OCI-M2 (cell line): ENCODE measurements at regions not wholly inside any gene's neighbourhood (a gene's known extent, or its start where the extent isn't known, plus 50 kb on each side); places are given as distances from the start of the nearest gene placed in this dataset.

Source experiments
- DNase-seq: peaks from one replicate; lab custom pipeline; 2025; ENCODE audit not compliant: unreplicated experiment; lab: John Stamatoyannopoulos, UW

DNA sequence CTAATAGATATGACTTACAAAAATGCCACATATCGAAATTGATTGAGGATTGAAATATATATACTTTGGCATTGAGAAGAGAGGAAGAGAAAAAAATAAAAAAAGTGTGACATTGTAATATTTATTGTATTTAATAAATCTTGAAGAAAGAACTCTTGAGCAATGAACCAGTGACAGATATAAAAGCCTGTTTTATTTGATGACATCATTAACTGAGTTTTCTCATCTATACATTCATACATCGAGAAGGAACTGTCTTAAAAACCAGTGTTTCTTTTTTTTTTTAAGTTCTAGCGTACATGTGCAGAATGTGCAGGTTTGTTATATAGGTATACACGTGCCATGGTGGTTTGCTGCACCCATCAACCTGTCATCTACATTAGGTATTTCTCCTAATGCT is 368.2 kb downstream of the SNAPC1 start:
- no peak for DNase-seq

DNA sequence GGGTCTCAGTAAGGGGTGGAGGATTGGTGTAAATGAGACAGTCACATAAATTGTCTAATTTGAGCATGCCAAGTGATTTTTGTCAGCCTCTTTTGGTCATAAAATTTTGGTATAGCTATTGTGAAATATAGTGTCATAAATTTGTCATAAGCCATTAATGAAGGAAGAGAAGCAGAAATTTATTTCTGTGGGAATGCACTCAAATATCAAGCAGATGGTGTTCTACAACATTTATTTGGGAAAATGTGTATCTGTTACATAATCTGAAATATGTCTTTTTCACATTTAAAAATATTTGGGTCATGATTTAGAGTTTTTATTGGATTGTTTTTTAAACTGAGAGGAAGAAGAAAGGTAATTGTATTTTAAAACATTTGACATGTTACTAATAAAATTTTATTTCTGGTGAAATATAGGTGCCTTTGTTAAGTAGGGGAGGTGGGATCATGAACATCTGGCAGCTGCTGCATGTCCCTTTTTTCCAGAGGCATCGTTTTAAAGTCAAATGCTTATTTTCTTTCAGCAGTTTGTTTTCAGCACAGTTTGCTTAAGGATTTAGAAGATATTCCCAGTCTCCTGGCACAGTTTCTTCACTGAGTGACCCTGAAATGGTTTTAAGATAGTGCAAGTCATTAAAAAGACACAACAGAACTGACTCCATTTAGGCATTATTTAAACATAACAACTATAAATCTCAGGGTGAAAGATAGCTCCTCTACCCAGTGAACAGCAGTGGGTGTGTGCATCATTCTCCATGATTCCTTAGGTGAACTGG is 371.7 kb downstream of the SNAPC1 start:
- DNase-seq, result no peak

DNA sequence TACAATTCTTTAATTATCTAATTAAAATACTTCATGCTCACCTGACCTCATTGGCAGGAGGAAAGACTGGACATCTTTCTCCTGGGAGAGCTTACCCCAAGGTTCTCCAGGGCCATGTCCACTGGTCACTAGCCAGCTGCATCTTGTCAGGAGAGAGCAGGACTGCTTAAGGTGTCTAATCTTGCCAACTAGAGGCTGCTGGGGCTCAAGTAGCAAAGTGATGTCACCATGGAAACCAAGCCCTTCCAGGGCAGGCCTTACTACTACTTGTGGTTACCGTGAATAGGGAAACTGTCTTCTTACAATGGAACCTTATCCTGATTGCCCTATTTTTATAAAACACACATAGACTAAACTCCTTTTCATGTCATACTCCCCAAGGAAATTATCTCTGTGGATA is 376.4 kb downstream of the SNAPC1 start:
- DNase-seq, result no peak

GRCh38 chr14:62141139-62141538 is 378.9 kb downstream of the SNAPC1 start:
- no peak for DNase-seq

DNA sequence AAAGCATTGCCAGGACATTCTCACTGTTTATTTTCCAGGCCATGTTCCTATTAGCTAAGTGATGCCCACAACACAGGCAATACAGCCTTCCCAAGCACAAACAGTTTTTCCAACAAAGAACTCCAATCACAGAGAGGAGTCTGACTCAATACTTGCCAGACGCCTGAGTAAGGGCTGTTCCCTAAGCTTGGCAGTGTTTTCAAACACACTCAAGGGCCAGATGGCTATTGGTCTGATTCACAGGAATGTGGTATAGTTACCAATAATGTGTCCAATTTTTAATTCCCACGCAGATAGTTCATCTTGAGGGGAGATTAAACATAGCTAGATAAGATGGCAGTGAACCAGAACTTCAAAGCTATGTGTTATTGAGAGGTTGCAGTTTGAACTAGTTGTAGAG is 381.0 kb downstream of the SNAPC1 start:
- no peak for DNase-seq

DNA sequence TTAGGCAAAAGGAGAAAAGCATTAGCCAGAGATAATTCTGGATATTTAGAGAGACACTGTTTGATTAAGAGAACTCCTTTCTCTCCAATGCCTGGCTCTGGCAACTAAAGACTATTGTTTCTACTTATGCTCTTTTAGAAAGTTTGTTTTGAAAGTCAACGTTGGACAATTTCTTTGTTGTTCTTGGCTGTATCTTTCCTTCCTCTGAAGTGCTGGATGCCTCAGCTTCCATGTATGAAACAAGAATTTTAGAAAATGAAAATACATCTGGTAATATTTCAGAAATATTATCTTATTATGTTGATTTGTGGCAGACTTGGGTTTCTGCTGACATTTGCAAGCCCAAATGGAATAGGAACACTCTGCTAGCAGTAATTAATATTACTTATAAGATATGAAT is 382.6 kb downstream of the SNAPC1 start:
- DNase-seq, result no peak

DNA sequence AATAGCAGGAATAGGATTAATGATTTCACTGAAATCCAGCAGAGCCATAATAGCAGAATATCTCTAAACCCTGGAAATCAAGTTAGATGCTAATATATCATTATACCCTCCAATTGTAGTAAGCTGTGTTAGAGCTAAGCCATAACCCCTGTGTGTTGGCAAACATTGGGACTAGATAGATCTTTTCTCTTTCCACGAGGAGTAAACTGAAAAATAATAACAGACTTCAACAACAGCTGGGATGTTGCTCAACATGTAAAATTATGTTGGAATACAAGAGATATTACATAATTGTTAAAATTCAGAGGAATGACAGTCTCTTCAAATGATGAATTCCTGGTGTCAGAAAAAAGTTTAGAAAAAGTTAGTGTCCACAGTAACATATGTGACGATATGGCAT is 383.8 kb downstream of the SNAPC1 start:
- DNase-seq, result no peak

DNA sequence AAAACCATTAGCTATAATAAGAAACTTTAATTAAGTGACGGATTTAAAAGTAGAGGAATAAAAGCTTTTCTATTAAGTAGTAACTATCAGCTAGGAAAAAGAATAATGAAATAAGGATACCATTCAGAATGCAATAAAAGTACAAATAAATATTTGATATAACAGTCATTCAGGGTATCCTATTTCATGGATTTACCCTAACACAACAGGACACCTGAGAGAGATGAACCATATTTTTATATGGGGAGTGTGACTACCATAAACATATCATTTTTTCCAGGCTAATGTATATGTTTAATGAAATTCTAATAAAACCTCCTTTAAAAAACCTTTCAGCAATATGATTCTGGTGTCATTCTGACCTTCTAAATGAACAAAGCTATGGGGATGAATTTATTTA is 393.8 kb downstream of the SNAPC1 start:
- DNase-seq, result no peak

DNA sequence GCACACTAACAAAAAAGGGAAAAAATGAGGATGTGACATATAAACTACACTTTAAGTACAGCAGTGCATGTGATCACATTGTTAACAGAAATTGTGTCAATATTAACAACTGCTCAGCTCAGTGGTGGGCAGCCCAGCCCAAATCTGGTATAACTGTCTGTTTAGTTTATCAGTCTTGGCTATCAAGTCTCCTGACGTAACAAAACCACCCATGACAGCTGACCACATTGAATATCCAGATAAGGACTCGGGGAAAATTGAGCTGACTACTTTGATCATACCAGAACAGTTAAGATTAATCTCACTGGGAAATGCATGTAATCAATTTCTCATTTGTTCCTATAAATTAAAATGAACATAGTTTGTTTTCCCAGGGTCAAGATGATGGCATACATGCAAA is 396.6 kb downstream of the SNAPC1 start:
- no peak for DNase-seq

- no peak for DNase-seq
Measured at GRCh38 chr14:62159314-62159713, 397.1 kb downstream of the SNAPC1 start.

DNA sequence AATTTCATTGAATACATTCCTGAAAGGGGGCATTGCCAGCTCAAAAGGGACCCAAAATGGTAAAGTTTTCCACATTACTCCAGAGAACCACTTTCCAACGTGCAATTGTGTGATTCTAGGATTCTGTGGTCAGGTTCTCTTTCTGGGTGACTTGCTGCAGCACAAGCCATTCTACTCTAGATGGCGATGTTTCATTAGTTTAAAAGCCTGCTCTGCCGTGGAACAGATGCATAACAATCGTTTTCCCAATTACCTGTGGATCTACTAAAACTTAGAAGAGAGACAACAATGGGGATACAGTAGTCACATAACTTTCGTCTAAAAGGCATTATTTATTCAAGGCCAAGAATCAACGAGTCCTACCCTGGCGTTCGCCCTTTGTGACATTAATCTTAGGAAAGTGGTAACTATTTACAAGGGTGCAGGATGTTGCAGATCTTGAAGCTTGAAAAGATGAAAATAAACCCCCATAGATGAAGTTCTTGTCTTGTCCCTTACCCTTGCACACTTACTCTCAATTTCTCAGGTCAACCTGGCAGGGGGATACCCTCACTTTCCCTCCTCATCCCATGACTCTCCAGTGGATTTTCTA is 400.9 kb downstream of the SNAPC1 start:
- DNase-seq, result no peak

DNA sequence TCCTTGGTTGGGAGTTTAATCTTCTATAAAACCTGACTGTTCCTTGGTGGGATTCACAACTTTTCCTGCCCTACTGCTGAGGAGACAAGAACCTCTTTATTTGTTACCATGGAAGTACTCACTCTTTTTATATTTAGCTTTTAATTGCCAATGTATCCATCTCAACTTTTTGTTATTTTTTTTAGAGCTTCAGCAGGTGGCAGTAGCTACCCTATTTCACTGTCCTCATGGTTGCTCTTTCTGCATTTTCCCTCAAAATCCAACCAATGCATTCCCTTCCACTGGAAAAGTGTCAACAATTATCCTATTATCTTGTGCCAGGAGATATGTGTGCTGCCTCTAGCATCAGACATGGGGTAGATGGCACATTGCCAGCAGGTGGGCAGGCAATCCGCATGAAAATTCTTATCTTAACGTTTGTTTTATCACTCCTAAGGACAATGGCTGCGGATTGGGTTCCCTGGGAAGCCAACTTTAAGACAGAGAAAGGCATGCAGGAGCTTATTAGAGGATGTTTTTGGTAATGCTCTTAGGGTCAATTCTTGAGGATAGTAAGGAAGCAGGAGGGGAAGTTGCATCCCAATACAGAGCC is 406.4 kb downstream of the SNAPC1 start:
- DNase-seq, result no peak

DNA sequence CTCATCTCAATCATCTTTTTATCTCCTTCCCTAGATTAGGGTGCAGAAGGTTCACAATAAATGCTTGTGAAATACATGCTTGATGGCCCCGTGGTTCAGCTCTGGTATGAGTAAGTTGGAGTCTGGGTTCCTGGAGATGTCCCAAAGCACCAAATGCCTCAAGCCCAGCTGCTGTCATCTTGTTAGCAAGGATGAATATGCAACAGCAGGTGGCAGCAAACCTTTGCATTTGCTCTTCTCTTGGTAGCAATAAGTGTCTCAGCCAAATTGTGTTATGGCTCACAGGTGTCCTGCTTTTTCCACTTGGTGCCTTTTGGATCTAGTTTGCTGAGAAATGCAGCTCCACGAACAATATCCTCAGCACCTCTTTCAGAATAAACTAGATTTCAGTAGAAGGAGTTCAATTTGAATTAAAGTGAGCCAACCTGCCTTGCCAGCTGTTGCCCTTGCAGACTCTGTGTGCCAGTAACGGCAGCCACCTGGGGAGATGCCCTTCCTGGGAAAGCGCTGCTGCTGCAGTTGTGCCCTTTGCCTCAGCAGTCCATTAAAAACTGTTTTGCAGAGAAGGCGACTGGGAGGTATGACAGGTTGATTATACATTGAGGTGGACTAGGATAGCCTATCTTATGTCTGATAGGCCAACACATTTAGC is 417.3 kb downstream of the SNAPC1 start:
- DNase-seq, result no peak

DNA sequence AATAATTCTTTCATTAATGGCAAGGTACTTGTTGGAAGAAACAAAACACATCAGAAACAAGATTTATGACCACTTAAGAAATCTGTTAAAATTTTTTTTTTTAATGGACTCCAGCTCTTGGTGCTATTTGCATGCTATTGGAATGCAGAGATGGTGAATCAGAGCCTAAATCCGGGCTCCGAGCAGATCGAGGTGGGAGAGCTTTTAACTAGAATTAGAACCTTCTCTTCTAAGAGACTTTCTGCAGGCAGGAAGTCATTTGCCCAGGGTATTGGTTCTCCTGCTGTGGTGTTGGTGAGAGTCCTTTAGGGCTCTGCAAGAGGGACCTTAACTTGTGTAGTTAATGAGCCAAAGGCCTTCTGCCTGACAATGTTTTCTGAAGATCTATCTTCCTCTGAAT is 419.4 kb downstream of the SNAPC1 start:
- DNase-seq, result no peak

DNA sequence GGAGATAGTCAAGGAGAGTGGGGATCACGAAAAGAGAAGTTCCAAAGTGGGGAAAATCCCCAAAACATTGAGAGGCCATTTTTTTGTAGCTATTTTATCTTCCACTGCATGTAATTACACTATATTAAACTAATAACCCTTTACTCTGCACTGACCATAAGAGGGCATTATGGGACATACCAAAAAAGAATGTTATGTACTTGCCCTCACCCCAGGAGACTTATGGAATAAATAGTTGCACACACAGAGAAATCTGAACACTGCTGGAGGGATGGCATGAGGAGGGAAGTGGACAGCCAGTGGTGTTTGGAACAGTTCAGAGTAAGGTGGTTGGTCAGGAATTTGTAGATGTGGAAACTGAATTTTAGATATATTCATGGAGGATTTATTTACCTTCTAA is 422.9 kb downstream of the SNAPC1 start:
- DNase-seq, result no peak

DNA sequence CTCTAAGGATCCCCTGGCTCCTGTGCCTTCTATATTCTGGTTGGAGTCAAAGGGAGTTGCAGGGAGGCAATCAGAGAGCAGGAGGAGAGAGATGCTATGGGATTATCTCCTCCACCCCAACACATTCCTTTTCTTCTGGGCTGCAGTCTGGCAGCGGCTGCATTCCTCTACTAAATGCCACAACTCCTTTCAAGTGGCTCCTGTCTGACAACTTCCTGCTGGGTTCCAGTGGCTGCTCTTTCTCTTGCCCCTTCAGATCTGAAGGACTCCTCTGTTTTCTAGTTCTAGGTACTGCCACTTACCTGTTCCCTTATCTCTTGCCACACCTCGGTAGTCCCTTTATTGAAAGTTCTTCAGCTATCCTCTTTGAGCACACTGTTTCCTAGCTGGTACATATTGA is 425.0 kb downstream of the SNAPC1 start:
- no peak for DNase-seq

DNA sequence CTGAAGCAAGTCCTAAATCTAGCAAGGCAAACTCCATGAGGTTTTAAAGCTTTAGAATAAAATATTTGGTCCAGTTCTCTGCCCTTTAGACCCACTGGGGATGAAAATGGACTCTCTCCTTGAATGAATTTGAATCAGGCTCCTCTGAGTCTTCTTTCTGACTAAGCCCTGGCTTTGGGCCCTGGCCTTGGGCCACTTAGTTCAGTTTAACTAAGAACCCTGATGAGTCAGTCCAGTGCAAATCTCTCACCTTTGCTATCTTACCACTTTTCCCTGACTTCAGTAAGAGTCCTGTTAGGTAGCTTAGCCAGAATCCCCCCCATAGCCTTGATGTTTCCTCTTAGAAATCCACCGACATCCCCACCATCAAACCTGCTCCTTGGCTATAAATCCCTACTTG is 427.5 kb downstream of the SNAPC1 start:
- DNase-seq, result no peak

DNA sequence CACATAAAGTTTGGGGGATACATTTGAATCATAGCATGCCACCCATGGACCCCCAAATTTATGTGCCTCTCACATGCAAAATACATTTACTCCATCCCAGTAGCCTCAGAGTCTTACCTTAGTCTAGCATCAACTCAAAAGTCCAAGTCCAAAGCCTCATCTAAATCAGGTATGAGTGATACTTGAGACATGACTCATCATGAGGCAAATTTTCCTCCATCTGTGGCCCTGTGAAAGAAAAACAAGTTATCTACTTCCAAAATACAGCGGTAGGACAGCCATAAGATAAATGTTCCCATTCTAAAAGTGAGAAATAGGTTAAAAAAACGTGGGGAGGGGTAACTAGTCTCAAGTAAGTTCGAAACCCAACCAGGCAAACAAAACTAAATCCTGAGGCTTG is 444.2 kb downstream of the SNAPC1 start:
- DNase-seq, result no peak

- DNase-seq, result no peak
Measured at GRCh38 chr14:62209287-62209899, 447.2 kb downstream of the SNAPC1 start.

- DNase-seq, result no peak
Measured at GRCh38 chr14:62213516-62213915, 451.3 kb downstream of the SNAPC1 start.

DNA sequence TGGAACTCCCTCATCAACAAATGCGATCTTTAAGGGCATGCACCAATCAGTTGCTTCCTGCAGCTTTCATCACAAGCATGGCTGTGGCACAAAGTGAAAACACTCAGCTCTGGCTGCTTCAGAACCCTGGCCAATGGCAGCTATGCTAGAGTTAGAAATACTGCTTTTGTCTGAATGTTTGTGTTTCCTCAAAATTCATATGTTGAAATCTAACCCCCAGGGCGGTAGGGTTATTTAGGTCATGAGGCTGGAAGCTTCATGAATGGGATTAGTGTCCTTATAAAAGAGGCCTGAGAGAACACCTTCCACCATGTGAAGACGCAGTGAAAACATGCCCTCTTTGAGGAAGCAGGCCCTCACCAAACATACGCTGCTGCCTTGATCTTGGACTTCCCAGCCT is 453.9 kb downstream of the SNAPC1 start:
- no peak for DNase-seq

DNA sequence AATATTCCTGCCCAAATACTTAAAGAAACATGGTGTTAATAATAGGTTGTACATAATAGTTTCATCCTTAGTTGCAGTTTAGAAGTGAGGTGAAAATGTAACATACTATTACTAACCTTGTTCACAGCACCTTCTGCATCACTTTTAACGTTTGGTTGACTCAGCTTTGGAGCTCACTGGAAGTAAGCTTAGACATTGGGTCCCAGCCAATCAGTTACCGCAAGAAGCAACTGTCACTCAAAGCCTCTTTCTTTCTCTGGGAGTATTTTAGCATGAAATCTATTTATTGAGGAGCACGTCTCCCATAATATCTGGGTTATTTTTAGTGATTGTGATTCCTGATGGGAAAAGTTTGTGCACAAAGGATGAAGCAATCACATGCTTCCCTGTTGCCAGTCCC is 472.6 kb downstream of the SNAPC1 start:
- no peak for DNase-seq
